ENCODE measurements at regions not wholly inside any gene's neighbourhood (a gene's known extent, or its start where the extent isn't known, plus 50 kb on each side); places are given as distances from the start of the nearest gene placed in this dataset.

GRCh38 chr18:79617511-79618500 is 61.8 kb upstream of the CTDP1 start:
- TF ChIP-seq, protein P1, sequence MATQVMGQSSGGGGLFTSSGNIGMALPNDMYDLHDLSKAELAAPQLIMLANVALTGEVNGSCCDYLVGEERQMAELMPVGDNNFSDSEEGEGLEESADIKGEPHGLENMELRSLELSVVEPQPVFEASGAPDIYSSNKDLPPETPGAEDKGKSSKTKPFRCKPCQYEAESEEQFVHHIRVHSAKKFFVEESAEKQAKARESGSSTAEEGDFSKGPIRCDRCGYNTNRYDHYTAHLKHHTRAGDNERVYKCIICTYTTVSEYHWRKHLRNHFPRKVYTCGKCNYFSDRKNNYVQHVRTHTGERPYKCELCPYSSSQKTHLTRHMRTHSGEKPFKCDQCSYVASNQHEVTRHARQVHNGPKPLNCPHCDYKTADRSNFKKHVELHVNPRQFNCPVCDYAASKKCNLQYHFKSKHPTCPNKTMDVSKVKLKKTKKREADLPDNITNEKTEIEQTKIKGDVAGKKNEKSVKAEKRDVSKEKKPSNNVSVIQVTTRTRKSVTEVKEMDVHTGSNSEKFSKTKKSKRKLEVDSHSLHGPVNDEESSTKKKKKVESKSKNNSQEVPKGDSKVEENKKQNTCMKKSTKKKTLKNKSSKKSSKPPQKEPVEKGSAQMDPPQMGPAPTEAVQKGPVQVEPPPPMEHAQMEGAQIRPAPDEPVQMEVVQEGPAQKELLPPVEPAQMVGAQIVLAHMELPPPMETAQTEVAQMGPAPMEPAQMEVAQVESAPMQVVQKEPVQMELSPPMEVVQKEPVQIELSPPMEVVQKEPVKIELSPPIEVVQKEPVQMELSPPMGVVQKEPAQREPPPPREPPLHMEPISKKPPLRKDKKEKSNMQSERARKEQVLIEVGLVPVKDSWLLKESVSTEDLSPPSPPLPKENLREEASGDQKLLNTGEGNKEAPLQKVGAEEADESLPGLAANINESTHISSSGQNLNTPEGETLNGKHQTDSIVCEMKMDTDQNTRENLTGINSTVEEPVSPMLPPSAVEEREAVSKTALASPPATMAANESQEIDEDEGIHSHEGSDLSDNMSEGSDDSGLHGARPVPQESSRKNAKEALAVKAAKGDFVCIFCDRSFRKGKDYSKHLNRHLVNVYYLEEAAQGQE (IDR thresholded peaks at IDR 0.05; ENCODE audit: low read depth), result no peak
- no peak for TF ChIP-seq MAX (IDR thresholded peaks at IDR 0.05)

Data from Ishikawa (cell line).